A673 (cell line): ENCODE measurements at regions not wholly inside any gene's neighbourhood (a gene's known extent, or its start where the extent isn't known, plus 50 kb on each side); places are given as distances from the start of the nearest gene placed in this dataset.

Source experiments
- BruUV-seq: library from RNA; stranded (reverse); fragments of 400-500 nt; replicated peaks from 2 replicates; lab custom pipeline; 2021; lab: Mats Ljungman, UMichigan
- CTCF ChIA-PET: fragments of 300-600 bp; sonication (Branson Sonifier 250); formaldehyde crosslinking; loops from one replicate; lab custom pipeline; 2022; ENCODE audit warnings: antibody characterized with exemption; lab: Charles Lee
- POLR2A ChIA-PET: fragments of 300-600 bp; sonication (Branson Sonifier 250); formaldehyde crosslinking; loops from one replicate; lab custom pipeline; 2022; ENCODE audit warnings: antibody characterized with exemption; ENCODE audit not compliant: low non-redundant PET; lab: Charles Lee
- DNase-seq: peaks from one replicate; pipeline ENCODE4 v3.0.0-alpha.2; 2015; ENCODE audit warnings: low spot score
- H3K27ac ChIP-seq: fragments of 200-600 bp; sonication (generic); 2 replicates; pipeline ENCODE4 v1.5.1; 2016; ENCODE audit warnings: mixed run types, low read depth, mild to moderate bottlenecking, mixed read lengths, antibody characterized with exemption, low read length; ENCODE audit not compliant: poor library complexity, severe bottlenecking
- H3K27me3 ChIP-seq: fragments of 200-600 bp; sonication (generic); replicated peaks from 2 replicates; pipeline ENCODE4 v1.6.1; 2017; ENCODE audit warnings: mixed run types, low read depth, mild to moderate bottlenecking, mixed read lengths, antibody characterized with exemption, low read length; ENCODE audit not compliant: insufficient read depth, poor library complexity
- H3K36me3 ChIP-seq: fragments of 200-600 bp; sonication (generic); 2 replicates; pipeline ENCODE4 v1.6.1; 2016; ENCODE audit warnings: mixed run types, mild to moderate bottlenecking, mixed read lengths, antibody characterized with exemption, low read length; ENCODE audit not compliant: insufficient read depth, poor library complexity, severe bottlenecking
- H3K4me1 ChIP-seq: fragments of 200-600 bp; sonication (generic); 2 replicates; pipeline ENCODE4 v1.6.1; 2017; ENCODE audit warnings: mixed run types, mild to moderate bottlenecking, mixed read lengths, antibody characterized with exemption, low read length; ENCODE audit not compliant: insufficient read depth, poor library complexity, severe bottlenecking
- H3K4me3 ChIP-seq: fragments of 200-600 bp; sonication (generic); 2 replicates; pipeline ENCODE4 v1.5.1; 2016; ENCODE audit warnings: low read depth, mixed run types, mild to moderate bottlenecking, mixed read lengths, low read length; ENCODE audit not compliant: poor library complexity, severe bottlenecking
- H3K9me3 ChIP-seq: fragments of 200-600 bp; sonication (generic); 2 replicates; pipeline ENCODE4 v1.6.1; 2016; ENCODE audit warnings: mixed run types, low read depth, mild to moderate bottlenecking, mixed read lengths, antibody characterized with exemption, low read length; ENCODE audit not compliant: poor library complexity, severe bottlenecking
- EZH2 ChIP-seq: fragments of 200-600 bp; sonication (generic); IDR thresholded peaks from 2 replicates; pipeline ENCODE4 v1.6.1; 2017; ENCODE audit warnings: borderline replicate concordance, low read depth, mild to moderate bottlenecking, mixed read lengths, antibody characterized with exemption, low read length; ENCODE audit not compliant: poor library complexity, severe bottlenecking
- intact Hi-C: fragments of 100-400 bp; cut with micrococcal nuclease; formaldehyde crosslinking; loops from one replicate; pipeline ENCODE4 v1.10.0; 2022; ENCODE audit not compliant: unreplicated experiment
- TF ChIP-seq, protein P1 (sequence below): fragments of 300-800, 200-600 bp; sonication (generic); conservative IDR thresholded peaks from 2 replicates; pipeline ENCODE4 v1.5.1; 2017; ENCODE audit warnings: low read depth, mild to moderate bottlenecking, antibody characterized with exemption, low read length, moderate library complexity, mixed read lengths

DNA sequence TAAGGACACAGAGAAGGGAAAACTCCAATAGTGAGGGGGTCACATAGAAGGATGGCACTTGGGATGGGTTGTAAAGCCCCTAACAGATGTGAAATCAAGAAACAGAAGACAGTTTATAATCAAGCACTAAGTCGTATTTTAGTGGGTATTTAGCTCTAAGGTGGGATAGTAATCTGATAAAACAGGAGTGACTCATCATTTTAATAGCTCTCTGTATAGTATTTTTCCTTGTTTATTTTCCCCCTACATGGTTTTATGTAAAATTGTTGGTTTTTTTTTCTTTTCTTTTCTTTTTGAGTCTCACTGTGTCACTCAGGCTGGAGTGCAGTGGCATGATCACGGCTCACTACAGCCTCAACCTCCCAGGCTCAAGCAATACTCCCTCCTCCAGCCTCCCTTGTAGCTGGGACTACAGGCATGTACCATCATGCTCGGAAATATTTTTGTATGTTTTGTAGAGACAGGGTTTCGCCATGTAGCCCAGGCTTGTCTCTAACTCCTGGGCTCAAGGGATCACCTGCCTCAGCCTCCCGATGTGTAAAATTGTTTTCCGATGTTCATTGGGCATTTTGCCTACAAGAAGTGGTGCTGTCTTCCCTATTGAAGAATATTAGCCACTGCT, 142.6 kb upstream of the SERPINE2 start:
- BruUV-seq: no TSS peak
- ChIA-PET POLR2A (no interaction called here), CTCF (no interaction called here)
- Histone ChIP-seq H3K36me3 (no peaks in the 10 kb centered on the region), H3K4me1 (no peaks in the 10 kb centered on the region), H3K4me3 (no peak overlapping the region), H3K9me3 (no peaks in the 10 kb centered on the region), H3K27me3 (no peaks in the 10 kb centered on the region), H3K27ac (no peak overlapping the region)
- DNase-seq: no peak
- intact Hi-C loops: no loop called here
- TF ChIP-seq EZH2: no peak
- TF ChIP-seq, protein P1, sequence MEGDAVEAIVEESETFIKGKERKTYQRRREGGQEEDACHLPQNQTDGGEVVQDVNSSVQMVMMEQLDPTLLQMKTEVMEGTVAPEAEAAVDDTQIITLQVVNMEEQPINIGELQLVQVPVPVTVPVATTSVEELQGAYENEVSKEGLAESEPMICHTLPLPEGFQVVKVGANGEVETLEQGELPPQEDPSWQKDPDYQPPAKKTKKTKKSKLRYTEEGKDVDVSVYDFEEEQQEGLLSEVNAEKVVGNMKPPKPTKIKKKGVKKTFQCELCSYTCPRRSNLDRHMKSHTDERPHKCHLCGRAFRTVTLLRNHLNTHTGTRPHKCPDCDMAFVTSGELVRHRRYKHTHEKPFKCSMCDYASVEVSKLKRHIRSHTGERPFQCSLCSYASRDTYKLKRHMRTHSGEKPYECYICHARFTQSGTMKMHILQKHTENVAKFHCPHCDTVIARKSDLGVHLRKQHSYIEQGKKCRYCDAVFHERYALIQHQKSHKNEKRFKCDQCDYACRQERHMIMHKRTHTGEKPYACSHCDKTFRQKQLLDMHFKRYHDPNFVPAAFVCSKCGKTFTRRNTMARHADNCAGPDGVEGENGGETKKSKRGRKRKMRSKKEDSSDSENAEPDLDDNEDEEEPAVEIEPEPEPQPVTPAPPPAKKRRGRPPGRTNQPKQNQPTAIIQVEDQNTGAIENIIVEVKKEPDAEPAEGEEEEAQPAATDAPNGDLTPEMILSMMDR: no peak

DNA sequence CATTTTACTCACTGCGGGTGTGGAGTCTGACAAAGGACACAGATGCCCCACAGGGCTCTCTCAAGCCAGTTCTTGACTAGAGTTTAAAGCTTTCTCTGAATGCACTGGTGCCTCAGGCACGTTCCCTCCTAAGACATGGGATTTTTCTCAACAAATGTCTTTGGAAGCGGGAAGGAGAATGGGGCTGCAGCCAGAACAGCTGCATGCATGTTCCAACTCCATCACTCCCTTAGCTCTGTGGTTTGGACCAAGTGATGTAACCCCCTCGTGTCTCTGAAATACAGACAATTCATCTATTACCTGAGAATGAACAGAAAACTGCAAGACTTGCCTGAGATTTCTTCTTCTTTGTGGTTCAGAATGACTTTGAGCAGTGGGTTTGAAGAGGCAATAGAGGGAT, 141.7 kb upstream of the SERPINE2 start:
- no peaks in the 10 kb centered on the region for H3K9me3 ChIP-seq
- H3K36me3 ChIP-seq: no peaks in the 10 kb centered on the region
- POLR2A ChIA-PET: no interaction called here
- intact Hi-C loops: no loop called here
- no peak for TF ChIP-seq EZH2
- TF ChIP-seq, protein P1: no peak
- no peaks in the 10 kb centered on the region for H3K27me3 ChIP-seq
- H3K4me1 ChIP-seq: no peaks in the 10 kb centered on the region
- no TSS peak for BruUV-seq
- DNase-seq: no peak
- CTCF ChIA-PET: interaction anchor here (0.6 kb wide), 1 partner anchor 37 kb away, joined by 3 read pairs; no protein-coding TSS in a partner anchor
- no peak overlapping the region for H3K27ac ChIP-seq
- no peak overlapping the region for H3K4me3 ChIP-seq

DNA sequence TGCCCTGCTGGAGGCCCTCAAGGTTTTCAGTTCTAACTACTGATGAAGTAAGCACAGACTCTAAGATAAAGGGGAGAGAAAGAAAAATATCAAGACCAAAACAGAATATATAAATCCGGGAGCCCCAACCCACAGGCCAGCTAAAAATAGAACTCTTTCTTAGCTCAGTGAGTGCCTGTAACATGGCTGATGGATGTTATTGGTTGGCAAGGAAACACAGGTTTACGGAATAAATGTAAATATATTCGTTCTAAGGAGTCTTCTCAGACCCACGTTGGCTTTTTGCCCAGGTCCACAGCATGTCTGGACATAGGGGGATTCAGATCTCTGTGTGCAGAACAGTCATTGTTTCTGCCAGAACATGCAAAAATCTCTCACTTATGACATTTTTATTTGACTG, 139.0 kb upstream of the SERPINE2 start:
- no peak for TF ChIP-seq EZH2
- TF ChIP-seq, protein P1: no peak
- CTCF ChIA-PET: no interaction called here
- BruUV-seq: no TSS peak
- intact Hi-C loops: no loop called here
- no peak overlapping the region for H3K4me3 ChIP-seq
- peaks cover 15% of the 10 kb centered on the region for H3K4me1 ChIP-seq
- H3K9me3 ChIP-seq: no peaks in the 10 kb centered on the region
- H3K27me3 ChIP-seq: no peaks in the 10 kb centered on the region
- no peaks in the 10 kb centered on the region for H3K36me3 ChIP-seq
- POLR2A ChIA-PET: no interaction called here
- no peak overlapping the region for H3K27ac ChIP-seq
- DNase-seq: no peak
